Thyroid gland (tissue), 4 donors: ENCODE measurements at regions not wholly inside any gene's neighbourhood (a gene's known extent, or its start where the extent isn't known, plus 50 kb on each side); places are given as distances from the start of the nearest gene placed in this dataset.

ENCODE experiments used
- CTCF ChIP-seq, 6 experiments: fragments of 200-600 bp in 3 of 6; fragments of 450-650 bp in 3 of 6; sonication (generic) in 3 of 6; IDR thresholded peaks; one replicate each; pipeline ENCODE4 v1.5.1; 2016 to 2019; ENCODE audit warnings: antibody characterized with exemption in 6 of 6, mild to moderate bottlenecking in 2 of 6, inconsistent platforms in 1 of 6, moderate library complexity in 1 of 6
- POLR2A ChIP-seq, 2 donors: fragments of 450-650 bp; IDR thresholded peaks; one replicate each; pipeline ENCODE4 v1.6.1; 2017; ENCODE audit warnings: antibody characterized with exemption in 2 of 2, mild to moderate bottlenecking in 2 of 2, moderate library complexity in 1 of 2

GRCh38 chr18:78228974-78229373 is 750.6 kb upstream of the SALL3 start:
- TF ChIP-seq POLR2A (IDR thresholded peaks at IDR 0.05) (no peak), CTCF (IDR thresholded peaks at IDR 0.05) (no peak)
